SK-N-SH treated with all-trans-retinoic acid at 6 μM for 48 hours (cell line): ENCODE measurements at regions not wholly inside any gene's neighbourhood (a gene's known extent, or its start where the extent isn't known, plus 50 kb on each side); places are given as distances from the start of the nearest gene placed in this dataset.

Experiments
- ATAC-seq: fragments of 200-7000 bp; cut with Tn5 transposase; 3 replicates; pipeline ENCODE4 v1.9.1; 2020; ENCODE audit warnings: mild to moderate bottlenecking, moderate library complexity
- BACH2 ChIP-seq: fragments of 250-450 bp; sonication (Bioruptor Pico); IDR thresholded peaks from 2 replicates; pipeline ENCODE4 v1.9.0; 2021; ENCODE audit warnings: mild to moderate bottlenecking, borderline replicate concordance
- CSDC2 ChIP-seq: fragments of 250-450 bp; sonication (Bioruptor Pico); IDR thresholded peaks from 2 replicates; pipeline ENCODE4 v1.5.0; 2020; ENCODE audit warnings: mild to moderate bottlenecking, moderate library complexity
- ESRRG ChIP-seq: fragments of 250-450 bp; sonication (Bioruptor Pico); IDR thresholded peaks from 2 replicates; pipeline ENCODE4 v1.6.1; 2021; ENCODE audit warnings: mild to moderate bottlenecking
- GLIS3 ChIP-seq: fragments of 250-450 bp; sonication (Bioruptor Pico); IDR thresholded peaks from 2 replicates; pipeline ENCODE4 v1.5.0; 2020; ENCODE audit warnings: mild to moderate bottlenecking, moderate library complexity
- ISL1 ChIP-seq: fragments of 250-450 bp; sonication (Bioruptor Pico); IDR thresholded peaks from 2 replicates; pipeline ENCODE4 v2.1.2; 2022; ENCODE audit warnings: mild to moderate bottlenecking, moderate library complexity
- OSR1 ChIP-seq: fragments of 250-450 bp; sonication (Bioruptor Pico); IDR thresholded peaks from 2 replicates; pipeline ENCODE4 v1.8.0; 2022; ENCODE audit warnings: moderate library complexity, mild to moderate bottlenecking, inconsistent platforms
- PPARA ChIP-seq: fragments of 250-450 bp; sonication (Bioruptor Pico); IDR thresholded peaks from 2 replicates; pipeline ENCODE4 v1.5.0; 2020; ENCODE audit warnings: mild to moderate bottlenecking, borderline replicate concordance
- RARB ChIP-seq: fragments of 250-450 bp; sonication (Bioruptor Pico); IDR thresholded peaks from 2 replicates; pipeline ENCODE4 v1.8.0; 2021; ENCODE audit warnings: mild to moderate bottlenecking, moderate library complexity
- TCF4 ChIP-seq: fragments of 250-450 bp; sonication (Bioruptor Pico); IDR thresholded peaks from 2 replicates; pipeline ENCODE4 v1.8.0; 2021; ENCODE audit warnings: mild to moderate bottlenecking, moderate library complexity, borderline replicate concordance
- TOX ChIP-seq: fragments of 250-450 bp; sonication (Bioruptor Pico); IDR thresholded peaks from 2 replicates; pipeline ENCODE4 v1.8.0; 2021; ENCODE audit warnings: mild to moderate bottlenecking, moderate library complexity, borderline replicate concordance
- ZC3H10 ChIP-seq: fragments of 250-450 bp; sonication (Bioruptor Pico); IDR thresholded peaks from 2 replicates; pipeline ENCODE4 v1.5.1; 2021; ENCODE audit warnings: mild to moderate bottlenecking, moderate library complexity
- ZFP3 ChIP-seq: fragments of 250-450 bp; sonication (Bioruptor Pico); IDR thresholded peaks from 2 replicates; pipeline ENCODE4 v1.5.0; 2020; ENCODE audit warnings: mild to moderate bottlenecking, moderate library complexity
- ZFP30 ChIP-seq: fragments of 450-650 bp; formaldehyde crosslinking; IDR thresholded peaks from 2 replicates; pipeline ENCODE4 v1.5.0; 2022; ENCODE audit warnings: mild to moderate bottlenecking, moderate library complexity
- ZNF70 ChIP-seq: fragments of 450-650 bp; formaldehyde crosslinking; IDR thresholded peaks from 2 replicates; pipeline ENCODE4 v1.5.0; 2020; ENCODE audit warnings: mild to moderate bottlenecking, moderate library complexity
- TF ChIP-seq, protein P1 (sequence below): fragments of 250-450 bp; sonication (Bioruptor Pico); IDR thresholded peaks from 2 replicates; pipeline ENCODE4 v1.8.0; 2020; ENCODE audit warnings: mild to moderate bottlenecking, moderate library complexity, borderline replicate concordance
- TF ChIP-seq, protein P2 (sequence below): fragments of 250-450 bp; sonication (Bioruptor Pico); IDR thresholded peaks from 2 replicates; pipeline ENCODE4 v1.5.0; 2020; ENCODE audit warnings: mild to moderate bottlenecking, moderate library complexity
- TF ChIP-seq, protein P3 (sequence below): fragments of 250-450 bp; sonication (Bioruptor Pico); IDR thresholded peaks from 2 replicates; pipeline ENCODE4 v1.8.0; 2021; ENCODE audit warnings: low read depth, mild to moderate bottlenecking, moderate library complexity, borderline replicate concordance

DNA sequence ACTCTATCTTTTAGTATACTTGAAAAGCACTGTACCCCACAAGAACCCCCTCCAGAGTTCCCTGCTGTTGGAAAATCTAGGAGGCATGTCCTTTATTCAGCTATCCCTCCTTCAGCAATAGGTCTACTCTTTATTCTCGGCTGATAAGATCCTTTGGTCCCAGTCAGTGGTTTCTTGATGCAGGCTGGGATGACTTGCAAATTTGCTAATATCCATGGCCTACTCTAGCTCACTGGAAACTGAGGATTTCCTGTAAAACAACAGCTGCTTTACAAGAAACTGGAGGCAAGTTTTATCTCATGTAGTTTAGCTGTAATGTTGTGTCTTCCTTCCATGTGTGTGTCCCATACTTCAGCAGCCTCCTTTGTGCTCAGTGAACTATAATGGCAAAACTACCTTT, 183.9 kb upstream of the SCN7A start:
- no peak for ATAC-seq
- no peak for TF ChIP-seq ESRRG (CRISPR knock-in tag)
- TF ChIP-seq TCF4 (CRISPR knock-in tag): no peak
- TF ChIP-seq GLIS3 (CRISPR knock-in tag): no peak
- TF ChIP-seq, protein P1, sequence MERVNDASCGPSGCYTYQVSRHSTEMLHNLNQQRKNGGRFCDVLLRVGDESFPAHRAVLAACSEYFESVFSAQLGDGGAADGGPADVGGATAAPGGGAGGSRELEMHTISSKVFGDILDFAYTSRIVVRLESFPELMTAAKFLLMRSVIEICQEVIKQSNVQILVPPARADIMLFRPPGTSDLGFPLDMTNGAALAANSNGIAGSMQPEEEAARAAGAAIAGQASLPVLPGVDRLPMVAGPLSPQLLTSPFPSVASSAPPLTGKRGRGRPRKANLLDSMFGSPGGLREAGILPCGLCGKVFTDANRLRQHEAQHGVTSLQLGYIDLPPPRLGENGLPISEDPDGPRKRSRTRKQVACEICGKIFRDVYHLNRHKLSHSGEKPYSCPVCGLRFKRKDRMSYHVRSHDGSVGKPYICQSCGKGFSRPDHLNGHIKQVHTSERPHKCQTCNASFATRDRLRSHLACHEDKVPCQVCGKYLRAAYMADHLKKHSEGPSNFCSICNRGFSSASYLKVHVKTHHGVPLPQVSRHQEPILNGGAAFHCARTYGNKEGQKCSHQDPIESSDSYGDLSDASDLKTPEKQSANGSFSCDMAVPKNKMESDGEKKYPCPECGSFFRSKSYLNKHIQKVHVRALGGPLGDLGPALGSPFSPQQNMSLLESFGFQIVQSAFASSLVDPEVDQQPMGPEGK (CRISPR knock-in tag): no peak
- TF ChIP-seq CSDC2: no peak
- TF ChIP-seq, protein P2, sequence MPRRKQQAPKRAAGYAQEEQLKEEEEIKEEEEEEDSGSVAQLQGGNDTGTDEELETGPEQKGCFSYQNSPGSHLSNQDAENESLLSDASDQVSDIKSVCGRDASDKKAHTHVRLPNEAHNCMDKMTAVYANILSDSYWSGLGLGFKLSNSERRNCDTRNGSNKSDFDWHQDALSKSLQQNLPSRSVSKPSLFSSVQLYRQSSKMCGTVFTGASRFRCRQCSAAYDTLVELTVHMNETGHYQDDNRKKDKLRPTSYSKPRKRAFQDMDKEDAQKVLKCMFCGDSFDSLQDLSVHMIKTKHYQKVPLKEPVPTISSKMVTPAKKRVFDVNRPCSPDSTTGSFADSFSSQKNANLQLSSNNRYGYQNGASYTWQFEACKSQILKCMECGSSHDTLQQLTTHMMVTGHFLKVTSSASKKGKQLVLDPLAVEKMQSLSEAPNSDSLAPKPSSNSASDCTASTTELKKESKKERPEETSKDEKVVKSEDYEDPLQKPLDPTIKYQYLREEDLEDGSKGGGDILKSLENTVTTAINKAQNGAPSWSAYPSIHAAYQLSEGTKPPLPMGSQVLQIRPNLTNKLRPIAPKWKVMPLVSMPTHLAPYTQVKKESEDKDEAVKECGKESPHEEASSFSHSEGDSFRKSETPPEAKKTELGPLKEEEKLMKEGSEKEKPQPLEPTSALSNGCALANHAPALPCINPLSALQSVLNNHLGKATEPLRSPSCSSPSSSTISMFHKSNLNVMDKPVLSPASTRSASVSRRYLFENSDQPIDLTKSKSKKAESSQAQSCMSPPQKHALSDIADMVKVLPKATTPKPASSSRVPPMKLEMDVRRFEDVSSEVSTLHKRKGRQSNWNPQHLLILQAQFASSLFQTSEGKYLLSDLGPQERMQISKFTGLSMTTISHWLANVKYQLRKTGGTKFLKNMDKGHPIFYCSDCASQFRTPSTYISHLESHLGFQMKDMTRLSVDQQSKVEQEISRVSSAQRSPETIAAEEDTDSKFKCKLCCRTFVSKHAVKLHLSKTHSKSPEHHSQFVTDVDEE (CRISPR knock-in tag): no peak
- no peak for TF ChIP-seq TOX (CRISPR knock-in tag)
- no peak for TF ChIP-seq RARB (CRISPR knock-in tag)

DNA sequence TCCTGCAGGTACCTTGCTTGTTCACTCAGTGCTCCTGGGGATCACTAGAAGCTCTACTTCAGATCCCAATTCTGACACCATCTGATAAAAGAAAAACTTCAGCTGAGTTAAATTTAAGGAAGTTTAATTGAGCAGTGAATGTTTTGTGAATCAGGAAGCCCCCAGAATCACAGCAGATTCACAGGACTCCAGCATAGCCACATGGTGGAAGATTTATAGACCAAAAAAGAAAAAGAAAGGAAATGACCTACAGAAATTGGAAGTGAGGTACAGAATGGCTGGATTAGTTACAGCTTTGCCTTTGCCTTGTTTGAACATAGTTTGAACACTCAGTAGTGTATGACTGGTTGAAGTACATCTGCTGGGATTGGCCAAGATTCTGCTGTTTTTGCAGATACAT, 182.7 kb upstream of the SCN7A start:
- ATAC-seq: no peak
- TF ChIP-seq BACH2 (no peak), ZFP3 (CRISPR knock-in tag) (no peak), ZC3H10 (CRISPR knock-in tag) (no peak), RARB (CRISPR knock-in tag) (no peak), ZFP30 (CRISPR knock-in tag) (no peak), OSR1 (CRISPR knock-in tag) (no peak), GLIS3 (CRISPR knock-in tag) (no peak)
- TF ChIP-seq, protein P3, sequence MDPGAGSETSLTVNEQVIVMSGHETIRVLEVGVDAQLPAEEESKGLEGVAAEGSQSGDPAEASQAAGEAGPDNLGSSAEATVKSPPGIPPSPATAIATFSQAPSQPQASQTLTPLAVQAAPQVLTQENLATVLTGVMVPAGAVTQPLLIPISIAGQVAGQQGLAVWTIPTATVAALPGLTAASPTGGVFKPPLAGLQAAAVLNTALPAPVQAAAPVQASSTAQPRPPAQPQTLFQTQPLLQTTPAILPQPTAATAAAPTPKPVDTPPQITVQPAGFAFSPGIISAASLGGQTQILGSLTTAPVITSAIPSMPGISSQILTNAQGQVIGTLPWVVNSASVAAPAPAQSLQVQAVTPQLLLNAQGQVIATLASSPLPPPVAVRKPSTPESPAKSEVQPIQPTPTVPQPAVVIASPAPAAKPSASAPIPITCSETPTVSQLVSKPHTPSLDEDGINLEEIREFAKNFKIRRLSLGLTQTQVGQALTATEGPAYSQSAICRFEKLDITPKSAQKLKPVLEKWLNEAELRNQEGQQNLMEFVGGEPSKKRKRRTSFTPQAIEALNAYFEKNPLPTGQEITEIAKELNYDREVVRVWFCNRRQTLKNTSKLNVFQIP (CRISPR knock-in tag): no peak

DNA sequence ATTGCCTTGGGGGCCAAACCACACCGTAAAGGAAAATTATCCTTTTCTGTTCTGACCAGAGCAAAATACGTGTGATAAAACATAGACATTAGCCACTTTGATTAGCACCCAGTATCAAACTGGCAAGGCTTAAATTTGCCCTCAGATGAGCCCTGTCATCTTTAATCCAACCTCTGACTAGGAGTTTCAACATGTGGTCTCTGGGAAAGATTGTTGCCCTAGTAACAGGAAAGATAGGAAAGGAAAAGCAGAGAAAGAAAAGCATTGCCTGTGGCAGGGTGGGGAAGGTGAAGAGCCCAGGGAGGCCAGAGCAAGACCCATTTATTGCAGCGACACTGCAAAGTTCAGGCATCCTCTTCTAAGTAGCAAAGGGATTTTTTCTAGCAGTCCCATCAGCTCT, 181.5 kb upstream of the SCN7A start:
- TF ChIP-seq, protein P3 (CRISPR knock-in tag): no peak
- peak; percentile 32 for TF ChIP-seq ISL1 (CRISPR knock-in tag)
- peak; percentile 85 for TF ChIP-seq TCF4 (CRISPR knock-in tag)
- TF ChIP-seq, protein P2 (CRISPR knock-in tag): peak; percentile 89
- no peak for TF ChIP-seq PPARA (CRISPR knock-in tag)
- peak; percentile 75 for ATAC-seq

DNA sequence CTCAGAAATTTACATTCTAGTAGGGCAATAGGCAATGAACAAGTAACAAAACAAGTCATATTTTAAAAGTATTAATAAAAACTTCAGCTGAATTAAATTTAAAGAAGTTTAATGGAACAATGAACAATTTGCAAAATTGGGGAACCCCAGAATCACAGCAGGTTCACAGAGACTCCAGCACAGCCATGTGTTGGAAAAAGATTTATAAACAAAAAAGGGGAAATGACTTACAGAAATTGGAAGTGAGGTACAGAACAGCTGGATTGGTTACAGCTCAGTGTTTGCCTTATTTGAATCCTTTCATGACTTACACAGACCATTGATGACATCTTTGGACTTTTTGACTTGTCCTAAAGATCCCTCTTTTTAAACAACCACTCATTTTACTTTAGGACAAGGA, 179.9 kb upstream of the SCN7A start:
- TF ChIP-seq TCF4 (CRISPR knock-in tag) (no peak), PPARA (CRISPR knock-in tag) (no peak), ZC3H10 (CRISPR knock-in tag) (no peak), ZNF70 (CRISPR knock-in tag) (no peak), ZFP3 (CRISPR knock-in tag) (no peak), TOX (CRISPR knock-in tag) (no peak)
- no peak for ATAC-seq
